Smooth muscle cell (in vitro differentiated cells): ENCODE measurements at regions not wholly inside any gene's neighbourhood (a gene's known extent, or its start where the extent isn't known, plus 50 kb on each side); places are given as distances from the start of the nearest gene placed in this dataset.

Experiments used
- DNase-seq: peaks from one replicate; lab custom pipeline; 2025; ENCODE audit not compliant: unreplicated experiment; lab: John Stamatoyannopoulos, UW
- H2AFZ ChIP-seq: fragments of 200-600 bp; sonication (generic); 2 replicates; pipeline ENCODE4 v1.6.0; 2016; ENCODE audit warnings: antibody characterized with exemption, low read depth, mild to moderate bottlenecking
- H3F3A ChIP-seq: fragments of 200-600 bp; sonication (generic); 2 replicates; pipeline ENCODE4 v1.6.0; 2017; ENCODE audit warnings: antibody characterized with exemption, low read depth
- H3K27ac ChIP-seq: fragments of 200-600 bp; sonication (generic); 2 replicates; pipeline ENCODE4 v1.5.1; 2016; ENCODE audit warnings: low read depth, mild to moderate bottlenecking
- H3K27me3 ChIP-seq: fragments of 200-600 bp; sonication (generic); 2 replicates; pipeline ENCODE4 v1.6.1; 2016; ENCODE audit warnings: low read depth, mild to moderate bottlenecking
- H3K36me3 ChIP-seq: fragments of 200-600 bp; sonication (generic); 2 replicates; pipeline ENCODE4 v1.5.1; 2016; ENCODE audit warnings: low read depth
- H3K4me1 ChIP-seq: fragments of 200-600 bp; sonication (generic); 2 replicates; pipeline ENCODE4 v1.5.1; 2016; ENCODE audit warnings: low read depth
- H3K4me2 ChIP-seq: fragments of 200-600 bp; sonication (generic); 2 replicates; pipeline ENCODE4 v1.6.0; 2016; ENCODE audit warnings: mild to moderate bottlenecking
- H3K4me3 ChIP-seq: fragments of 200-600 bp; sonication (generic); 2 replicates; pipeline ENCODE4 v1.5.1; 2016; ENCODE audit warnings: mild to moderate bottlenecking
- H3K79me2 ChIP-seq: fragments of 200-600 bp; sonication (generic); 2 replicates; pipeline ENCODE4 v1.6.0; 2016; ENCODE audit warnings: low read depth, mild to moderate bottlenecking
- H3K9ac ChIP-seq: fragments of 200-600 bp; sonication (generic); 2 replicates; pipeline ENCODE4 v1.6.0; 2016; ENCODE audit warnings: low read depth
- H3K9me3 ChIP-seq: fragments of 200-600 bp; sonication (generic); replicated peaks from 2 replicates; pipeline ENCODE4 v1.5.1; 2016; ENCODE audit warnings: low read depth
- H4K20me1 ChIP-seq: fragments of 200-600 bp; sonication (generic); 2 replicates; pipeline ENCODE4 v1.6.0; 2016; ENCODE audit warnings: low read depth
- CTCF ChIP-seq: fragments of 200-600 bp; sonication (generic); IDR thresholded peaks from 2 replicates; pipeline ENCODE4 v1.5.1; 2017; ENCODE audit warnings: borderline replicate concordance, mild to moderate bottlenecking, antibody characterized with exemption; ENCODE audit not compliant: insufficient read depth, poor library complexity, severe bottlenecking
- WGBS: methylation state at CpG from one replicate; pipeline ENCODE4 v1.1.7; 2016; ENCODE audit warnings: low lambda C conversion rate; 5-methylcytosine and 5-hydroxymethylcytosine counted together

DNA sequence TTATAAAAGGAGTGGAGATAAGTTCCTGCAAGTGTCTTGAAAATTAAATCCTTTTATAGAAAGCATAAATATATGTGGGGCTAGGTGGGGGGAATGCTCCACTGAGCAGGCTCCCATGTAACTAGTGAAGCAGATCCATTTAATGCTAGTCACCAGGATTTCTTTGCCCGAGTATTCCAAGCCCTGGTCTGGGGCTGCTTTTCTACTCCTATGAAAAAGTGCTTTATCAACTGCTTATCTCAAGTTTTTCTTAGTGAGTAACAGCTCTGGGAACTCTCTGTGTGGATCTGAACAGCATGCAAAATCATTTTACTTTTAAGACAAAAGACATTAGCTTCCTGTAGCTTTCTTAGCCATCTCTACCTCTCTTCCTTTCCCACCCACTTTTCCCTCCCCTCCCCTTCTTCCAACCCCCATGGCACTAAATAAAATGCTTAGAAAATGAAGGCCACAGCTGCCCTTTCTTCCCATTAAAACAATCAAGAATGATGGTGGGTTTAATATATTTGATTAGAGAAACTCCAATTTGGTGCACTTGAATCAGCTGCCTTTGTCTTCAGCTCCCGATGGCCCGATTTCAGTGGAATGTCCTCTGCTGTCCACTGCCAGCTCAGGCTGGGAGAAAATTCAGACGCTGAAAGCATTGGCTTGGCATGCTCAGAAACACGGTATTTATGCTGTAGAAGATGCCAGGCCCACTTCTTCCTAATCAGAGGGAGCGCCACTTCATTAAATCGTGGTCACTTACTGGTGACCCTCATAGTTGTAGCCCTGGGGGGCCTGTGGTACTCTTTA is 475.1 kb downstream of the FOXO1 start:
- no peak for DNase-seq
- Histone ChIP-seq H3K4me3 (no peak overlapping the region), H3K36me3 (no peaks in the 10 kb centered on the region), H3K4me2 (peak overlapping the region; percentile 76), H3F3A (peaks cover 16% of the 10 kb centered on the region), H4K20me1 (no peaks in the 10 kb centered on the region), H3K9ac (no peak overlapping the region), H2AFZ (no peak overlapping the region), H3K4me1 (peaks cover 32% of the 10 kb centered on the region), H3K27me3 (no peaks in the 10 kb centered on the region), H3K79me2 (no peaks in the 10 kb centered on the region), H3K9me3 (no peaks in the 10 kb centered on the region), H3K27ac (peak overlapping the region; percentile 58)
- TF ChIP-seq CTCF: no peak
- WGBS: 65% methylated on average over 7 of the region's 7 CpGs

DNA sequence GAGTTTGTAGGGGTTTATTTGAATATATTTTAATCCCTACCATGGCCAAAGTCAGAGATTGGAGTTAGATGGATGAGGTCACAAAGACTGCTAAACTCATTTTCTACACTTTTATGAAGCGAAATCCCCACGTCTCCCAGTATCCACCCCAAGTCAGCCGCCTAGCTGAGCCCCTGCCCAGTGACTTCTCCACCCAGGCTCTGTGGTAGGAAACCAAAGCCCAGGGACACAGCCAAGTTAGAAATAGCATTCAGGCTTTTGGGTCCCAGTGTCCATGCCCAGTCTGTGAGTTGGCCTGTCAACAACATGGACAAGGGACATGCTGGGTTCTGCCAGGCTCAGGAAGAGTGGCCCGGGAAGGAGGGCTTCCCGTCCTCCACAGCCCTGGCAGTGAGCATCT is 474.0 kb downstream of the FOXO1 start:
- 96% methylated on average over 5 of the region's 5 CpGs for WGBS
- no peaks in the 10 kb centered on the region for H3K36me3 ChIP-seq
- no peak for TF ChIP-seq CTCF
- DNase-seq: no peak
- peaks cover 32% of the 10 kb centered on the region for H3K4me1 ChIP-seq
- H3F3A ChIP-seq: peaks cover 16% of the 10 kb centered on the region
- no peak overlapping the region for H3K27ac ChIP-seq
- no peak overlapping the region for H2AFZ ChIP-seq
- no peaks in the 10 kb centered on the region for H3K79me2 ChIP-seq
- H3K4me2 ChIP-seq: no peak overlapping the region
- H3K4me3 ChIP-seq: no peak overlapping the region
- no peak overlapping the region for H3K9ac ChIP-seq
- no peaks in the 10 kb centered on the region for H3K9me3 ChIP-seq
- no peaks in the 10 kb centered on the region for H4K20me1 ChIP-seq
- H3K27me3 ChIP-seq: no peaks in the 10 kb centered on the region

DNA sequence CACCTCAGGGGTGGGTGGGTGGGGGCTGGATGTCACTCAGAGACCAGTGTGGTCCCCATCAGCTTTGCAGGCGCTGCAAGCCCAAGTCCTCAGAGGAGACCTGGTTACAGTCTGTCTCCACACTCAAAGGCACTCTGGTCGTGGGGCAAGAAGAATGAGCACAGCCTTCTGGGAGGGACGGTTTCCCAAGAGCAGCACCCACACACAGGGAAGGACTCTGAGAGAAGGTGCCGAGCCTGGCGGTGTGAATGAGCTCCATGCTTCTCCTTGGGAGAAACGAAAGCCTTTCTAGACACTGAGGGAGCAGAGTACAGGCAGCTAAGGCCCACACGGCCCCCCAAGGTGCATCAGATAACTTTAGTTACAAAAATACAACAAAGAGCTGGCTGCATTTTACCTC is 473.6 kb downstream of the FOXO1 start:
- no peak for DNase-seq
- H3K9ac ChIP-seq: no peak overlapping the region
- no peaks in the 10 kb centered on the region for H3K79me2 ChIP-seq
- H3K9me3 ChIP-seq: no peaks in the 10 kb centered on the region
- no peak overlapping the region for H2AFZ ChIP-seq
- no peak overlapping the region for H3K27ac ChIP-seq
- TF ChIP-seq CTCF: no peak
- peaks cover 32% of the 10 kb centered on the region for H3K4me1 ChIP-seq
- whole genome bisulfite sequencing: 94% methylated on average over 7 of the region's 7 CpGs
- H3K4me2 ChIP-seq: no peak overlapping the region
- H3K36me3 ChIP-seq: no peaks in the 10 kb centered on the region
- H3K27me3 ChIP-seq: no peaks in the 10 kb centered on the region
- peaks cover 16% of the 10 kb centered on the region for H3F3A ChIP-seq
- H4K20me1 ChIP-seq: no peaks in the 10 kb centered on the region
- no peak overlapping the region for H3K4me3 ChIP-seq
